B cell (primary cell): ENCODE measurements at regions not wholly inside any gene's neighbourhood (a gene's known extent, or its start where the extent isn't known, plus 50 kb on each side); places are given as distances from the start of the nearest gene placed in this dataset.

Experiments used
- ATAC-seq: fragments of 200-7000 bp; cut with Tn5 transposase; one replicate; pipeline ENCODE4 v1.10.0; 2021; ENCODE audit warnings: low read depth, mild to moderate bottlenecking, moderate number of reproducible peaks, moderate library complexity
- CTCF ChIA-PET: fragments of 350-600 bp; sonication (Branson Sonifier 250); formaldehyde crosslinking; loops from one replicate; lab custom pipeline; 2021; ENCODE audit warnings: antibody characterized with exemption, inconsistent platforms; lab: Charles Lee
- POLR2A ChIA-PET: fragments of 350-600 bp; sonication (Branson Sonifier 250); formaldehyde crosslinking; loops from one replicate; lab custom pipeline; 2021; ENCODE audit warnings: antibody characterized with exemption; lab: Charles Lee
- DNase-seq: peaks from one replicate; pipeline ENCODE4 v3.0.0; 2013
- H2AFZ ChIP-seq: 2 replicates; pipeline ENCODE4 v1.6.1; 2012; ENCODE audit warnings: mild to moderate bottlenecking, low read depth, low read length; ENCODE audit not compliant: insufficient read depth, poor library complexity, severe bottlenecking
- H3K27ac ChIP-seq, 2 donors: 1 replicate in 1 of 2; 2 replicates in 1 of 2; pipeline ENCODE4 v1.5.1; 2012 to 2013; ENCODE audit warnings: low read length in 2 of 2, mild to moderate bottlenecking in 2 of 2, moderate library complexity in 1 of 2
- H3K27me3 ChIP-seq, 4 experiments: fragments of 200-600 bp in 1 of 4; sonication (generic) in 1 of 4; replicated peaks in 1 of 4; 1 replicate in 2 of 4; 2 replicates in 2 of 4; pipeline versions ENCODE4 v1.6.1 to v1.7.0; 2013 to 2016; ENCODE audit warnings: low read length in 3 of 4, mild to moderate bottlenecking in 2 of 4, mixed read lengths in 1 of 4, moderate library complexity in 1 of 4; ENCODE audit not compliant: insufficient read depth in 4 of 4, control insufficient read depth in 3 of 4; ENCODE audit errors: control extremely low read depth in 1 of 4
- H3K36me3 ChIP-seq, 2 experiments: replicated peaks in 1 of 2; 1 replicate in 1 of 2; 2 replicates in 1 of 2; pipeline versions ENCODE4 v1.6.1 to v1.7.1; 2013; ENCODE audit warnings: low read length in 1 of 2; ENCODE audit not compliant: insufficient read depth in 2 of 2, control insufficient read depth in 1 of 2; ENCODE audit errors: control extremely low read depth in 1 of 2, extremely low read depth in 1 of 2
- H3K4me1 ChIP-seq, 2 donors: fragments of 200-600 bp in 1 of 2; sonication (generic) in 1 of 2; 1 replicate in 1 of 2; 2 replicates in 1 of 2; pipeline versions ENCODE4 v1.5.1 to v1.6.1; 2013 to 2017; ENCODE audit warnings: low read length in 2 of 2; ENCODE audit not compliant: control insufficient read depth in 2 of 2, insufficient read depth in 2 of 2
- H3K4me2 ChIP-seq: replicated peaks from 2 replicates; pipeline ENCODE3; 2012; ENCODE audit warnings: mild to moderate bottlenecking, low read depth, low read length; ENCODE audit not compliant: poor library complexity, severe bottlenecking
- H3K4me3 ChIP-seq, 5 experiments: fragments of 200-600 bp in 1 of 5; sonication (generic) in 1 of 5; 1 replicate in 3 of 5; 2 replicates in 2 of 5; pipeline versions ENCODE4 v1.5.1 to v1.7.0; 2011 to 2016; ENCODE audit warnings: low read length in 4 of 5, mild to moderate bottlenecking in 4 of 5, low read depth in 2 of 5, control low read depth in 1 of 5, moderate library complexity in 1 of 5; ENCODE audit not compliant: insufficient read depth in 1 of 5; ENCODE audit errors: control extremely low read depth in 1 of 5, extremely low read depth in 1 of 5
- H3K79me2 ChIP-seq: fragments of 200-600 bp; sonication (generic); one replicate; pipeline ENCODE4 v1.6.0; 2016; ENCODE audit warnings: low read length; ENCODE audit not compliant: control insufficient read depth, insufficient read depth
- H3K9ac ChIP-seq: fragments of 200-600 bp; sonication (generic); 2 replicates; pipeline ENCODE4 v1.6.1; 2017; ENCODE audit warnings: mild to moderate bottlenecking, low read length, moderate library complexity
- H3K9me3 ChIP-seq, 3 donors: one replicate each; pipeline versions ENCODE4 v1.6.1 to v1.7.1; 2013; ENCODE audit warnings: low read length in 2 of 3; ENCODE audit not compliant: control insufficient read depth in 2 of 3, insufficient read depth in 1 of 3; ENCODE audit errors: control extremely low read depth in 1 of 3
- H4K20me1 ChIP-seq: 2 replicates; pipeline ENCODE4 v1.6.0; 2012; ENCODE audit warnings: mild to moderate bottlenecking, low read length; ENCODE audit not compliant: insufficient read depth, control insufficient read depth, poor library complexity, severe bottlenecking
- H3K27ac Mint-ChIP-seq: one replicate; pipeline ENCODE4 v1.8.0; 2021; ENCODE audit warnings: mixed read lengths
- H3K27me3 Mint-ChIP-seq: one replicate; pipeline ENCODE4 v1.8.0; 2021; ENCODE audit warnings: mixed read lengths
- H3K4me1 Mint-ChIP-seq: one replicate; pipeline ENCODE4 v1.8.0; 2021; ENCODE audit warnings: mixed read lengths
- H3K4me3 Mint-ChIP-seq: one replicate; pipeline ENCODE4 v1.8.0; 2021; ENCODE audit warnings: mixed read lengths
- H3K9me3 Mint-ChIP-seq: one replicate; pipeline ENCODE4 v1.8.0; 2022; ENCODE audit warnings: mixed read lengths; ENCODE audit not compliant: insufficient read depth
- EZH2 ChIP-seq: IDR thresholded peaks from 2 replicates; pipeline ENCODE4 v1.6.1; 2012; ENCODE audit warnings: borderline replicate concordance, low read depth, mild to moderate bottlenecking, moderate library complexity, low read length; ENCODE audit not compliant: insufficient read depth, poor library complexity, severe bottlenecking
- WGBS: methylation state at CpG from one replicate; pipeline ENCODE4 v1.1.5; 2013; ENCODE audit warnings: missing lambda C conversion rate; ENCODE audit not compliant: insufficient coverage; 5-methylcytosine and 5-hydroxymethylcytosine counted together
- intact Hi-C: fragments of 100-400 bp; cut with micrococcal nuclease; formaldehyde crosslinking; loops from one replicate; pipeline ENCODE4 v1.10.0; 2022
- TF ChIP-seq, protein P1 (sequence below): fragments of 200-600 bp; IDR thresholded peaks from one replicate; pipeline ENCODE4 v1.8.0; 2022; ENCODE audit warnings: antibody characterized with exemption, mild to moderate bottlenecking

GRCh38 chr13:40341096-40341471, 325.4 kb downstream of the FOXO1 start:
- no peaks in the 10 kb centered on the region for H4K20me1 ChIP-seq
- no peaks in the 10 kb centered on the region for H3K79me2 ChIP-seq
- H3K36me3 ChIP-seq = no peaks in the 10 kb centered on the region
- H3K4me3 ChIP-seq = no peak overlapping the region
- H3K4me3 Mint-ChIP-seq = no peak overlapping the region
- TF ChIP-seq EZH2 = no peak
- TF ChIP-seq, protein P1, sequence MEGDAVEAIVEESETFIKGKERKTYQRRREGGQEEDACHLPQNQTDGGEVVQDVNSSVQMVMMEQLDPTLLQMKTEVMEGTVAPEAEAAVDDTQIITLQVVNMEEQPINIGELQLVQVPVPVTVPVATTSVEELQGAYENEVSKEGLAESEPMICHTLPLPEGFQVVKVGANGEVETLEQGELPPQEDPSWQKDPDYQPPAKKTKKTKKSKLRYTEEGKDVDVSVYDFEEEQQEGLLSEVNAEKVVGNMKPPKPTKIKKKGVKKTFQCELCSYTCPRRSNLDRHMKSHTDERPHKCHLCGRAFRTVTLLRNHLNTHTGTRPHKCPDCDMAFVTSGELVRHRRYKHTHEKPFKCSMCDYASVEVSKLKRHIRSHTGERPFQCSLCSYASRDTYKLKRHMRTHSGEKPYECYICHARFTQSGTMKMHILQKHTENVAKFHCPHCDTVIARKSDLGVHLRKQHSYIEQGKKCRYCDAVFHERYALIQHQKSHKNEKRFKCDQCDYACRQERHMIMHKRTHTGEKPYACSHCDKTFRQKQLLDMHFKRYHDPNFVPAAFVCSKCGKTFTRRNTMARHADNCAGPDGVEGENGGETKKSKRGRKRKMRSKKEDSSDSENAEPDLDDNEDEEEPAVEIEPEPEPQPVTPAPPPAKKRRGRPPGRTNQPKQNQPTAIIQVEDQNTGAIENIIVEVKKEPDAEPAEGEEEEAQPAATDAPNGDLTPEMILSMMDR = no peak
- no peak overlapping the region for H3K9ac ChIP-seq
- no peak for DNase-seq
- H3K27me3 ChIP-seq = no peaks in the 10 kb centered on the region
- H3K9me3 ChIP-seq = no peaks in the 10 kb centered on the region
- H3K4me2 ChIP-seq = no peak overlapping the region
- H3K9me3 Mint-ChIP-seq = no peaks in the 10 kb centered on the region
- intact Hi-C loops = no loop called here
- no peak overlapping the region for H2AFZ ChIP-seq
- H3K27ac ChIP-seq = no peak overlapping the region
- H3K27me3 Mint-ChIP-seq = no peaks in the 10 kb centered on the region
- no peak for ATAC-seq
- peaks cover 7% of the 10 kb centered on the region for H3K4me1 Mint-ChIP-seq
- ChIA-PET POLR2A (no interaction called here), CTCF (no interaction called here)
- no peak overlapping the region for H3K27ac Mint-ChIP-seq
- no CpG with 5 or more reads among the region's 1 CpG for WGBS
- H3K4me1 ChIP-seq = peaks cover 0 to 8% of the 10 kb centered on the region in 2 donors

DNA sequence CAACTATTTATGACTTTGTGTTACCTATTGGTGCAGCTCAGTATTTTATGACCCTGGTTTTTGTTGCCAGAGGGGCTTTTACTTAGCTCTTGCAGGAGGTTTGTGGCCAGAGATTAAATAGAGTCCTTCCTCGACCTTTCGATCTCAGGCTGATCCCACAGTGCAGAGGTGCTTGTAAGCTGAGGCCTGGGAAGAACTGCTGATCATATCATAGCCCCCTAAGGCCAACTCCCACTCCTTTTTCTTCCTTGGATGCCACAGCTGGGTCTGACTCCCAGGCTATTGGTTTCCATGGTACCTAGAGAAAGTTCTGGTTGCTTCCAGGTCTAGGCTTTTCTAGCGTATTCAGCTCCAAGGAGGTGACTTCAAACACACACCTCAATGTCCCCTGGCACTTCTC, 324.9 kb downstream of the FOXO1 start:
- WGBS = 95% methylated on average over 3 of the region's 3 CpGs
- Histone ChIP-seq H3K4me2 (no peak overlapping the region), H3K79me2 (no peaks in the 10 kb centered on the region), H3K4me1 (peaks cover 0 to 8% of the 10 kb centered on the region in 2 donors), H3K9ac (no peak overlapping the region), H2AFZ (no peak overlapping the region), H3K27me3 (no peaks in the 10 kb centered on the region), H3K9me3 (no peaks in the 10 kb centered on the region), H3K36me3 (no peaks in the 10 kb centered on the region), H3K27ac (no peak overlapping the region), H4K20me1 (no peaks in the 10 kb centered on the region), H3K4me3 (no peak overlapping the region)
- Mint-ChIP-seq H3K4me3 (no peak overlapping the region), H3K27me3 (no peaks in the 10 kb centered on the region), H3K4me1 (peaks cover 7% of the 10 kb centered on the region), H3K27ac (no peak overlapping the region), H3K9me3 (no peaks in the 10 kb centered on the region)
- ATAC-seq (no peak), DNase-seq (no peak)
- TF ChIP-seq, protein P1 = no peak
- no peak for TF ChIP-seq EZH2
- intact Hi-C loops = no loop called here
- POLR2A ChIA-PET = no interaction called here
- CTCF ChIA-PET = no interaction called here
